ENCODE measurements at regions not wholly inside any gene's neighbourhood (a gene's known extent, or its start where the extent isn't known, plus 50 kb on each side); places are given as distances from the start of the nearest gene placed in this dataset.

- no peak overlapping the region for H3K4me3 ChIP-seq (ENCODE audit: low read depth, low read length)
- DNase-seq (ENCODE audit: low read depth) = no peak
- TF ChIP-seq CTCF (IDR thresholded peaks at IDR 0.05; ENCODE audit: low read depth, low read length, missing control alignments) = no peak
- in situ Hi-C loops (cut with HindIII; ENCODE audit: low sequenced_read_pairs) = no loop called here
Measured at GRCh38 chr15:87357637-87358313, 898.8 kb downstream of the NTRK3 start.

GRCh38 chr15:87355946-87356345 lies 900.6 kb downstream of the NTRK3 start:
- DNase-seq (ENCODE audit: low read depth) = no peak
- in situ Hi-C loops (cut with HindIII; ENCODE audit: low sequenced_read_pairs) = no loop called here
- TF ChIP-seq CTCF (IDR thresholded peaks at IDR 0.05; ENCODE audit: low read depth, low read length, missing control alignments) = no peak
- no peak overlapping the region for H3K4me3 ChIP-seq (ENCODE audit: low read depth, low read length)

- no peak for TF ChIP-seq CTCF (IDR thresholded peaks at IDR 0.05; ENCODE audit: low read depth, low read length, missing control alignments)
- in situ Hi-C loops (cut with HindIII; ENCODE audit: low sequenced_read_pairs) = no loop called here
- DNase-seq (ENCODE audit: low read depth) = peak; percentile 22
- no peak overlapping the region for H3K4me3 ChIP-seq (ENCODE audit: low read depth, low read length)
Measured at GRCh38 chr15:87354661-87355410, 901.7 kb downstream of the NTRK3 start.

- no peak for TF ChIP-seq CTCF (IDR thresholded peaks at IDR 0.05; ENCODE audit: low read depth, low read length, missing control alignments)
- no peak overlapping the region for H3K4me3 ChIP-seq (ENCODE audit: low read depth, low read length)
- in situ Hi-C loops (cut with HindIII; ENCODE audit: low sequenced_read_pairs) = no loop called here
- DNase-seq (ENCODE audit: low read depth) = no peak
Measured at GRCh38 chr15:87349181-87349580, 907.4 kb downstream of the NTRK3 start.

- no peak for DNase-seq (ENCODE audit: low read depth)
Measured at GRCh38 chr15:87348746-87349145, 907.8 kb downstream of the NTRK3 start.

More at GRCh38 chr15:87348746-87349145, 907.8 kb downstream of the NTRK3 start:
- TF ChIP-seq CTCF (IDR thresholded peaks at IDR 0.05; ENCODE audit: low read depth, low read length, missing control alignments) = no peak
- no peak overlapping the region for H3K4me3 ChIP-seq (ENCODE audit: low read depth, low read length)
- in situ Hi-C loops (cut with HindIII; ENCODE audit: low sequenced_read_pairs) = no loop called here

Measured in astrocyte of the cerebellum (primary cell).